ENCODE measurements at regions not wholly inside any gene's neighbourhood (a gene's known extent, or its start where the extent isn't known, plus 50 kb on each side); places are given as distances from the start of the nearest gene placed in this dataset.
"Not testable (repeated sequence)": the region's sequence is repeated elsewhere in the genome, so short reads cannot be mapped to it uniquely, and the experiment has no call there.

DNA sequence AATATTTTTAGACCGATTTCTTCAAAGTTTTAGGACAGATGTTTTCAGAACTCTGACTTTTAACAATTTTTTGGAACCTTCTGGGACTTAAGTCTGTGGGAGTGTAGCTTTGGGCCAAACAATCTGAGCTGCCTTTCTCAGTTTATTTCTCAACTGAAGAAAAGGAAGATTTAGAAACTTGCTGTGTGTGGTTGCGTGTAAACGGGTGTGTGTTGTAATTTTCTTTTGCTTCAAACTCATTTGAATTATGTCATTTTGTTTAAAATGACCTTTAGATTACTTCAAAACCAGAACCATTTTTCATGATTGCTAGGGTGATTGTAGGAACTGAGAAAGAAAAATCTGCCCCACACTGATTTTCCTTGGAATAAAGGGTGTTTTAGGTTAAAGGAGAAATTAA is 577.7 kb upstream of the GALNTL6 start:
- in situ Hi-C loops (cut with MboI; ENCODE audit: low pct_unique_long_range_greater_than_20kb, low sequenced_read_pairs, unreplicated experiment): no loop called here
- DNase-seq (ENCODE audit: low spot score): no peak
- TF ChIP-seq CTCF (IDR thresholded peaks at IDR 0.05; ENCODE audit: extremely low read depth, insufficient read depth, missing control alignments): no peak

- DNase-seq (ENCODE audit: low spot score); in situ Hi-C loops (cut with MboI; ENCODE audit: low pct_unique_long_range_greater_than_20kb, low sequenced_read_pairs, unreplicated experiment): not testable (repeated sequence)
These were observed 583.9 kb upstream of the GALNTL6 start for GRCh38 chr4:171229354-171229753.

DNA sequence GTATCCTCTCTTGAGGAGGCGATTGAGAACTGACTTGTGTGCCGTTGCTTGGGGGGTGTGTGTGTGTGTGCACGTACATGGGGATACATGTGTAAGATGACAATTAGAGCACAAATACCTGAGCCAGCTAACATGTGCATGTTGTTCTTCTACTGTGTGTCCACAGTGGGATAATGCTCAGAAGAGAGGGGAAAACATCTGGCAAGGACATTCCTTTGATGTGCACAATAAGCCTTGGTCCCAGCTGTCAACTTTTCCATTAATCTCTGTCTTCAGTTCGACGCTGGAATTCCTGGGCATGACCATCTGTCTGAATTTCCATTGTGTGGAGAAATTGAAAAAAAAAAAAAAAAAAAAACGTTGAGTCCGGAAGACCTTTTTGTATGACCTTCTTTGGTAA is 592.0 kb upstream of the GALNTL6 start:
- in situ Hi-C loops (cut with MboI; ENCODE audit: low pct_unique_long_range_greater_than_20kb, low sequenced_read_pairs, unreplicated experiment): no loop called here
- no peak for DNase-seq (ENCODE audit: low spot score)
- TF ChIP-seq CTCF (IDR thresholded peaks at IDR 0.05; ENCODE audit: extremely low read depth, insufficient read depth, missing control alignments): no peak

DNA sequence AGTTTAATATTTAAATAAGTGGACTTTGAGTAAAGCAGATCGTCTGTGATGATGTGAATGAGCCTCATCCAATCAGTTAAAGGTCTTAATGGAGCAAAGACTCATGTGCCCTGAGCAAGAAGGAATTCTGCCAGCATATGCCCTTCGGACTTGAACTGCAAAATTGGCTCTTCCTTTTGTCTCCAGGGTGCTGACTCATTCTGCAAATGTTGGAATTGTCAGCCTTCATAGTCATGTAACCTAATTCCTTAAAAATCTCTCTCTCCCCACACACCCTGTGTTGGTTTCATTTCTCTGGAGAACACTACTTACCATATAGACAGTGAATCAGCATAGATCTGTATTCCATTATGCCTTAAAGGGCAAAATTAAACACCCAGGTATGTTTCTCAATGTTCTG is 609.8 kb upstream of the GALNTL6 start:
- no peak for DNase-seq (ENCODE audit: low spot score)
- TF ChIP-seq CTCF (IDR thresholded peaks at IDR 0.05; ENCODE audit: extremely low read depth, insufficient read depth, missing control alignments): no peak
- in situ Hi-C loops (cut with MboI; ENCODE audit: low pct_unique_long_range_greater_than_20kb, low sequenced_read_pairs, unreplicated experiment): no loop called here

- TF ChIP-seq CTCF (IDR thresholded peaks at IDR 0.05; ENCODE audit: extremely low read depth, insufficient read depth, missing control alignments): no peak
- in situ Hi-C loops (cut with MboI; ENCODE audit: low pct_unique_long_range_greater_than_20kb, low sequenced_read_pairs, unreplicated experiment): no loop called here
- no peak for DNase-seq (ENCODE audit: low spot score)
These were observed 610.3 kb upstream of the GALNTL6 start for GRCh38 chr4:171202908-171203307.

DNA sequence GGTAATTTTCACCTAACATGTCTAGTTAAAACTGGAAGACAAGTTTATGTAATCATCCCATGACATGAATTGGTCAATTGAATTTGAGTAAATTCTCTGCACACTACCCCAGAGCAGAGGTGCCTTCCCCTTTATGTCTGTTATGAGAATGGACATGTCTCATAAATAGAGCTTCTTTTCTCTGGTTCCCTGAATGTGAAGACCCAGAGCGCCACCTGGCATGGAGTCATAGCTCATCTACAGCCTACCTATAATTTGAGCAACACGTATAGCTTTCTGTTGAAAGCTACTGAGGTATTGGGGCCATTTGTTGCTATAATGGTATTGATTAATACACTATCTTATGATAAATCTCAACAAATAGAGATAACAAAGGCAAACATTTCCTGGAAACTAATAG is 626.5 kb upstream of the GALNTL6 start:
- no peak for TF ChIP-seq CTCF (IDR thresholded peaks at IDR 0.05; ENCODE audit: extremely low read depth, insufficient read depth, missing control alignments)
- in situ Hi-C loops (cut with MboI; ENCODE audit: low pct_unique_long_range_greater_than_20kb, low sequenced_read_pairs, unreplicated experiment): no loop called here
- no peak for DNase-seq (ENCODE audit: low spot score)

DNA sequence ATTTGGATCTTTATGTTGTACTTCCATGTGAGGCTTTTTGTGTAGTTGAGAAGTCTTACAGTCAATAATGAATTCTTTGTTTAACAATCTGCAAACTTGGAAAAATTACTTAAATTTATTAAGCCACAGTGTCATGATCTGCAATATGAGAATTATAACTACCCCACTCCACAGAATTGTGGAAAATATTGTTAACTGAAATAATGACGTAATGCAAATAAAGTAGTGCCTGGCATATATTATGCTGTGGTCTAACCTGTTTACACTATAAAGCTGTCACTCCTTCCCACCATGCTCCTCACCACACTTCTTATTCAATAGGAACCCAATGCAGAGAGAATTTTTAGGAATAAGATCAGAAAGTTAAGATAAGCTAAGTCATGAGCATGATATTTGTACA is 632.1 kb upstream of the GALNTL6 start:
- TF ChIP-seq CTCF (IDR thresholded peaks at IDR 0.05; ENCODE audit: extremely low read depth, insufficient read depth, missing control alignments): no peak
- in situ Hi-C loops (cut with MboI; ENCODE audit: low pct_unique_long_range_greater_than_20kb, low sequenced_read_pairs, unreplicated experiment): no loop called here
- DNase-seq (ENCODE audit: low spot score): no peak

Measured in GM13977 (cell line).